Activated naive CD8-positive, alpha-beta T cell (primary cell): ENCODE measurements at regions not wholly inside any gene's neighbourhood (a gene's known extent, or its start where the extent isn't known, plus 50 kb on each side); places are given as distances from the start of the nearest gene placed in this dataset.

Experiments
- H3K27ac Mint-ChIP-seq: one replicate; pipeline ENCODE4 v1.8.0; 2021; ENCODE audit warnings: mixed read lengths
- H3K27me3 Mint-ChIP-seq: one replicate; pipeline ENCODE4 v1.8.0; 2021; ENCODE audit warnings: mixed read lengths
- H3K36me3 Mint-ChIP-seq: one replicate; pipeline ENCODE4 v1.8.0; 2021; ENCODE audit warnings: mixed read lengths
- H3K4me1 Mint-ChIP-seq: one replicate; pipeline ENCODE4 v1.8.0; 2021; ENCODE audit warnings: low read depth, mixed read lengths
- H3K4me3 Mint-ChIP-seq: one replicate; pipeline ENCODE4 v1.8.0; 2021; ENCODE audit warnings: mild to moderate bottlenecking, mixed read lengths
- H3K9me3 Mint-ChIP-seq: one replicate; pipeline ENCODE4 v1.8.0; 2021; ENCODE audit warnings: low read depth, mixed read lengths

GRCh38 chr3:106560451-106560966 lies 691.7 kb upstream of the CBLB start:
- Mint-ChIP-seq H3K36me3 (peaks cover 2% of the 10 kb centered on the region), H3K9me3 (no peaks in the 10 kb centered on the region), H3K27me3 (no peaks in the 10 kb centered on the region), H3K4me3 (no peak overlapping the region), H3K4me1 (no peaks in the 10 kb centered on the region), H3K27ac (no peak overlapping the region)

- peaks cover 2% of the 10 kb centered on the region for H3K27me3 Mint-ChIP-seq
- no peaks in the 10 kb centered on the region for H3K4me1 Mint-ChIP-seq
- no peak overlapping the region for H3K27ac Mint-ChIP-seq
Measured at GRCh38 chr3:106566277-106566676, 697.5 kb upstream of the CBLB start.

GRCh38 chr3:106570426-106570825 lies 701.6 kb upstream of the CBLB start:
- H3K4me3 Mint-ChIP-seq, result no peak overlapping the region
- no peak overlapping the region for H3K27ac Mint-ChIP-seq
- no peaks in the 10 kb centered on the region for H3K9me3 Mint-ChIP-seq
- no peaks in the 10 kb centered on the region for H3K4me1 Mint-ChIP-seq
- no peaks in the 10 kb centered on the region for H3K36me3 Mint-ChIP-seq
- peaks cover 2% of the 10 kb centered on the region for H3K27me3 Mint-ChIP-seq

More at GRCh38 chr3:106566277-106566676, 697.5 kb upstream of the CBLB start:
- peaks cover 2% of the 10 kb centered on the region for H3K36me3 Mint-ChIP-seq
- no peaks in the 10 kb centered on the region for H3K9me3 Mint-ChIP-seq
- H3K4me3 Mint-ChIP-seq, result no peak overlapping the region

GRCh38 chr3:106573605-106574004 lies 704.8 kb upstream of the CBLB start:
- H3K4me1 Mint-ChIP-seq, result no peaks in the 10 kb centered on the region
- no peaks in the 10 kb centered on the region for H3K9me3 Mint-ChIP-seq
- H3K4me3 Mint-ChIP-seq, result no peak overlapping the region
- no peak overlapping the region for H3K27ac Mint-ChIP-seq
- H3K27me3 Mint-ChIP-seq, result no peaks in the 10 kb centered on the region
- no peaks in the 10 kb centered on the region for H3K36me3 Mint-ChIP-seq

- no peaks in the 10 kb centered on the region for H3K36me3 Mint-ChIP-seq
- no peaks in the 10 kb centered on the region for H3K4me1 Mint-ChIP-seq
- H3K9me3 Mint-ChIP-seq, result no peaks in the 10 kb centered on the region
- H3K27ac Mint-ChIP-seq, result no peak overlapping the region
- no peaks in the 10 kb centered on the region for H3K27me3 Mint-ChIP-seq
- H3K4me3 Mint-ChIP-seq, result no peak overlapping the region
Measured at GRCh38 chr3:106575029-106575428, 706.2 kb upstream of the CBLB start.

GRCh38 chr3:106577241-106577640 lies 708.4 kb upstream of the CBLB start:
- Mint-ChIP-seq H3K4me1 (no peaks in the 10 kb centered on the region), H3K27me3 (no peaks in the 10 kb centered on the region), H3K4me3 (no peak overlapping the region), H3K9me3 (no peaks in the 10 kb centered on the region), H3K27ac (no peak overlapping the region), H3K36me3 (no peaks in the 10 kb centered on the region)

- no peak overlapping the region for H3K4me3 Mint-ChIP-seq
- H3K27me3 Mint-ChIP-seq, result no peaks in the 10 kb centered on the region
- H3K4me1 Mint-ChIP-seq, result no peaks in the 10 kb centered on the region
- no peaks in the 10 kb centered on the region for H3K36me3 Mint-ChIP-seq
- no peak overlapping the region for H3K27ac Mint-ChIP-seq
- H3K9me3 Mint-ChIP-seq, result no peaks in the 10 kb centered on the region
Measured at GRCh38 chr3:106578911-106579310, 710.1 kb upstream of the CBLB start.

- H3K9me3 Mint-ChIP-seq, result no peaks in the 10 kb centered on the region
- H3K27me3 Mint-ChIP-seq, result no peaks in the 10 kb centered on the region
- H3K4me1 Mint-ChIP-seq, result no peaks in the 10 kb centered on the region
- no peak overlapping the region for H3K4me3 Mint-ChIP-seq
- H3K27ac Mint-ChIP-seq, result no peak overlapping the region
- H3K36me3 Mint-ChIP-seq, result no peaks in the 10 kb centered on the region
Measured at GRCh38 chr3:106582151-106582550, 713.3 kb upstream of the CBLB start.

GRCh38 chr3:106587551-106587950 lies 718.7 kb upstream of the CBLB start:
- H3K36me3 Mint-ChIP-seq, result no peaks in the 10 kb centered on the region
- H3K27ac Mint-ChIP-seq, result no peak overlapping the region
- no peaks in the 10 kb centered on the region for H3K4me1 Mint-ChIP-seq
- H3K27me3 Mint-ChIP-seq, result no peaks in the 10 kb centered on the region
- H3K9me3 Mint-ChIP-seq, result no peaks in the 10 kb centered on the region
- H3K4me3 Mint-ChIP-seq, result no peak overlapping the region

- H3K27ac Mint-ChIP-seq, result no peak overlapping the region
- H3K36me3 Mint-ChIP-seq, result no peaks in the 10 kb centered on the region
- H3K9me3 Mint-ChIP-seq, result peaks cover 1% of the 10 kb centered on the region
- H3K4me1 Mint-ChIP-seq, result peaks cover 1% of the 10 kb centered on the region
- H3K27me3 Mint-ChIP-seq, result no peaks in the 10 kb centered on the region
- H3K4me3 Mint-ChIP-seq, result no peak overlapping the region
Measured at GRCh38 chr3:106588739-106589138, 719.9 kb upstream of the CBLB start.

GRCh38 chr3:106589311-106589942 lies 720.6 kb upstream of the CBLB start:
- Mint-ChIP-seq H3K36me3 (no peaks in the 10 kb centered on the region), H3K4me3 (no peak overlapping the region), H3K27me3 (no peaks in the 10 kb centered on the region)

GRCh38 chr3:106590216-106590615 lies 721.4 kb upstream of the CBLB start:
- H3K4me3 Mint-ChIP-seq, result no peak overlapping the region
- H3K27ac Mint-ChIP-seq, result no peak overlapping the region
- H3K27me3 Mint-ChIP-seq, result no peaks in the 10 kb centered on the region
- peaks cover 1% of the 10 kb centered on the region for H3K4me1 Mint-ChIP-seq
- peaks cover 6% of the 10 kb centered on the region for H3K9me3 Mint-ChIP-seq
- no peaks in the 10 kb centered on the region for H3K36me3 Mint-ChIP-seq

More at GRCh38 chr3:106589311-106589942, 720.6 kb upstream of the CBLB start:
- Mint-ChIP-seq H3K27ac (no peak overlapping the region), H3K9me3 (peaks cover 6% of the 10 kb centered on the region), H3K4me1 (peaks cover 1% of the 10 kb centered on the region)

- Mint-ChIP-seq H3K27ac (no peak overlapping the region), H3K36me3 (no peaks in the 10 kb centered on the region), H3K27me3 (no peaks in the 10 kb centered on the region), H3K9me3 (peaks cover 6% of the 10 kb centered on the region), H3K4me1 (peaks cover 1% of the 10 kb centered on the region), H3K4me3 (no peak overlapping the region)
Measured at GRCh38 chr3:106593381-106593780, 724.6 kb upstream of the CBLB start.

GRCh38 chr3:106609666-106610301 lies 741.0 kb upstream of the CBLB start:
- peaks cover 12% of the 10 kb centered on the region for H3K9me3 Mint-ChIP-seq
- peak overlapping the region; percentile 43 for H3K27ac Mint-ChIP-seq
- H3K4me3 Mint-ChIP-seq, result no peak overlapping the region
- H3K36me3 Mint-ChIP-seq, result peaks cover 6% of the 10 kb centered on the region
- no peaks in the 10 kb centered on the region for H3K27me3 Mint-ChIP-seq
- peaks cover 23% of the 10 kb centered on the region for H3K4me1 Mint-ChIP-seq

GRCh38 chr3:106610362-106610959 lies 741.6 kb upstream of the CBLB start:
- Mint-ChIP-seq H3K4me3 (no peak overlapping the region), H3K9me3 (peaks cover 12% of the 10 kb centered on the region), H3K27ac (peak overlapping the region; percentile 70), H3K4me1 (peaks cover 23% of the 10 kb centered on the region), H3K27me3 (no peaks in the 10 kb centered on the region), H3K36me3 (peaks cover 6% of the 10 kb centered on the region)
